A549 (cell line): ENCODE measurements at regions not wholly inside any gene's neighbourhood (a gene's known extent, or its start where the extent isn't known, plus 50 kb on each side); places are given as distances from the start of the nearest gene placed in this dataset.
"Not testable (repeated sequence)": the region's sequence is repeated elsewhere in the genome, so short reads cannot be mapped to it uniquely, and the experiment has no call there.

Experiments used
- ATAC-seq, 2 experiments: fragments of 200-7000 bp in 1 of 2; fragments of >200 bp in 1 of 2; cut with Nextera tagmentation in 1 of 2; cut with Tn5 transposase in 1 of 2; 3 replicates each; pipeline versions ENCODE4 v1.8.0 to v1.9.1; 2018 to 2020; ENCODE audit warnings: mild to moderate bottlenecking in 1 of 2, moderate library complexity in 1 of 2
- CTCF ChIA-PET: fragments of 300-600 bp; sonication (Branson Sonifier 250); formaldehyde crosslinking; extraction: SDS; loops from one replicate; lab custom pipeline; 2021; ENCODE audit warnings: antibody characterized with exemption, inconsistent platforms; lab: Yijun Ruan, JAX
- POLR2A ChIA-PET: fragments of 350-600 bp; formaldehyde crosslinking; extraction: SDS; loops from one replicate; lab custom pipeline; 2021; ENCODE audit warnings: antibody characterized with exemption, inconsistent platforms; lab: Yijun Ruan, JAX
- DNase-seq, 2 experiments: peaks; one replicate each; pipeline versions ENCODE4 v3.0.0 to v3.0.0-alpha.2; 2011 to 2016; ENCODE audit warnings: low read depth in 1 of 2, low spot score in 1 of 2
- FAIRE-seq: peaks from 2 replicates; lab custom pipeline; 2011; peaks lifted over from hg19 to GRCh38; lab: Jason Lieb, UNC
- H3K27ac ChIP-seq, 2 experiments: fragments of >200 bp; sonication (Bioruptor Twin); formaldehyde crosslinking; 3 replicates each; pipeline ENCODE4 v1.5.1; 2016 to 2017
- H3K4me1 ChIP-seq: fragments of >200 bp; sonication (Bioruptor Twin); formaldehyde crosslinking; 3 replicates; pipeline ENCODE4 v1.6.1; 2016
- H3K4me2 ChIP-seq: fragments of >200 bp; sonication (Bioruptor Twin); formaldehyde crosslinking; 3 replicates; pipeline ENCODE4 v1.6.1; 2016
- H3K4me3 ChIP-seq: fragments of >200 bp; sonication (Bioruptor Twin); formaldehyde crosslinking; 3 replicates; pipeline ENCODE4 v1.5.1; 2016
- H3K9me3 ChIP-seq: fragments of >200 bp; sonication (Bioruptor Twin); formaldehyde crosslinking; 3 replicates; pipeline ENCODE4 v1.6.1; 2016
- ATOH8 ChIP-seq: fragments of 250-450 bp; sonication (Bioruptor Pico); IDR thresholded peaks from 2 replicates; pipeline ENCODE4 v1.5.0; 2020; ENCODE audit warnings: low read depth, mild to moderate bottlenecking, moderate library complexity
- CBX2 ChIP-seq: fragments of 200-600 bp; sonication (generic); IDR thresholded peaks from 2 replicates; pipeline ENCODE4 v1.6.1; 2016; ENCODE audit warnings: low read depth, mild to moderate bottlenecking, borderline replicate concordance
- CBX8 ChIP-seq: fragments of 200-600 bp; sonication (generic); IDR thresholded peaks from 2 replicates; pipeline ENCODE4 v1.6.1; 2016
- CTCF ChIP-seq: fragments of >200 bp; sonication (Bioruptor Twin); formaldehyde crosslinking; IDR thresholded peaks from 3 replicates; pipeline ENCODE4 v1.5.1; 2016
- EHF ChIP-seq: fragments of 250-450 bp; sonication (Bioruptor Pico); IDR thresholded peaks from 2 replicates; pipeline ENCODE4 v1.5.0; 2020; ENCODE audit warnings: mild to moderate bottlenecking
- EHMT2 ChIP-seq: fragments of 200-600 bp; sonication (generic); IDR thresholded peaks from 2 replicates; pipeline ENCODE4 v1.6.1; 2016; ENCODE audit warnings: antibody characterized with exemption, low read depth, mild to moderate bottlenecking, moderate library complexity
- EP300 ChIP-seq, 2 experiments: fragments of >200 bp; sonication (Bioruptor Twin); formaldehyde crosslinking; IDR thresholded peaks; 2 replicates in 1 of 2; 3 replicates in 1 of 2; pipeline ENCODE4 v1.6.1; 2016 to 2017
- FOSB ChIP-seq: fragments of 250-450 bp; sonication (Bioruptor Pico); IDR thresholded peaks from 2 replicates; pipeline ENCODE4 v1.5.0; 2020; ENCODE audit warnings: mild to moderate bottlenecking, moderate library complexity
- HDAC2 ChIP-seq: fragments of 200-600 bp; sonication (generic); IDR thresholded peaks from 2 replicates; pipeline ENCODE4 v1.6.1; 2016
- HES2 ChIP-seq: fragments of >200 bp; sonication (Bioruptor Twin); formaldehyde crosslinking; IDR thresholded peaks from 2 replicates; pipeline ENCODE4 v1.6.1; 2016
- HEYL ChIP-seq: fragments of 250-450 bp; sonication (Bioruptor Pico); IDR thresholded peaks from 2 replicates; pipeline ENCODE4 v1.8.0; 2021; ENCODE audit warnings: mild to moderate bottlenecking, moderate library complexity
- HOXA7 ChIP-seq: fragments of 250-450 bp; sonication (Bioruptor Pico); IDR thresholded peaks from 2 replicates; pipeline ENCODE4 v1.5.0; 2020; ENCODE audit warnings: mild to moderate bottlenecking, moderate library complexity
- MYC ChIP-seq: IDR thresholded peaks from 2 replicates; pipeline ENCODE4 v1.6.1; 2012; ENCODE audit warnings: mild to moderate bottlenecking, inconsistent platforms, low read length, improper control_type of control experiment, borderline replicate concordance
- NFE2L2 ChIP-seq: fragments of 150-350 bp; conservative IDR thresholded peaks from 2 replicates; pipeline ENCODE4 v1.6.1; 2014; ENCODE audit warnings: low read length
- NPAS2 ChIP-seq: fragments of 250-450 bp; sonication (Bioruptor Pico); IDR thresholded peaks from 2 replicates; pipeline ENCODE4 v1.8.0; 2022; ENCODE audit warnings: mild to moderate bottlenecking, moderate library complexity, borderline replicate concordance
- NR3C1 ChIP-seq: fragments of >200 bp; sonication (Bioruptor Twin); formaldehyde crosslinking; IDR thresholded peaks from 3 replicates; pipeline ENCODE4 v1.6.1; 2017
- RFX5 ChIP-seq: fragments of 450-650 bp; IDR thresholded peaks from 2 replicates; pipeline ENCODE4 v1.7.1; 2014; ENCODE audit warnings: antibody characterized with exemption, mild to moderate bottlenecking, moderate library complexity
- SMC3 ChIP-seq: fragments of >200 bp; sonication (Bioruptor Twin); formaldehyde crosslinking; IDR thresholded peaks from 3 replicates; pipeline ENCODE4 v1.6.1; 2018; ENCODE audit warnings: inconsistent platforms
- SREBF2 ChIP-seq: fragments of 450-650 bp; IDR thresholded peaks from 2 replicates; pipeline ENCODE4 v1.6.1; 2014; ENCODE audit warnings: mild to moderate bottlenecking, moderate library complexity
- TFCP2L1 ChIP-seq: fragments of 250-450 bp; sonication (Bioruptor Pico); IDR thresholded peaks from 2 replicates; pipeline ENCODE4 v1.5.0; 2021; ENCODE audit warnings: mild to moderate bottlenecking
- ZC3H11A ChIP-seq: fragments of 450-650 bp; IDR thresholded peaks from 2 replicates; pipeline ENCODE4 v1.6.1; 2014; ENCODE audit warnings: antibody characterized with exemption, mild to moderate bottlenecking
- ZNF302 ChIP-seq: fragments of 250-450 bp; sonication (Bioruptor Pico); IDR thresholded peaks from 2 replicates; pipeline ENCODE4 v1.9.0; 2021; ENCODE audit warnings: inconsistent platforms, mild to moderate bottlenecking, moderate library complexity
- WGBS: methylation state at CpG from one replicate; pipeline ENCODE4 v1.1.6; 2017; ENCODE audit errors: missing lambda C conversion rate; 5-methylcytosine and 5-hydroxymethylcytosine counted together

- H3K4me1 ChIP-seq: no peaks in the 10 kb centered on the region
- ChIA-PET POLR2A (no interaction called here), CTCF (interaction anchor here (0.6 kb wide), 1 partner anchor 13 kb away, joined by 3 read pairs; no protein-coding TSS in a partner anchor)
- H3K4me2 ChIP-seq: no peak overlapping the region
- FAIRE-seq (no peak), ATAC-seq (no peak), DNase-seq (no peak)
- 1% methylated on average over 2 of the region's 2 CpGs for WGBS
- no peak for TF ChIP-seq ZC3H11A
- TF ChIP-seq NFE2L2: no peak
- TF ChIP-seq SMC3: no peak
- no peak for TF ChIP-seq HOXA7 (CRISPR knock-in tag)
- TF ChIP-seq NPAS2 (CRISPR knock-in tag): no peak
- TF ChIP-seq CTCF: no peak
- no peak for TF ChIP-seq ZNF302 (CRISPR knock-in tag)
- TF ChIP-seq FOSB (CRISPR knock-in tag): no peak
- TF ChIP-seq TFCP2L1: no peak
- TF ChIP-seq HEYL (CRISPR knock-in tag): no peak
- TF ChIP-seq CBX8: no peak
- TF ChIP-seq MYC: no peak
- no peak for TF ChIP-seq NR3C1
- TF ChIP-seq HES2: no peak
- no peak for TF ChIP-seq EHF (CRISPR knock-in tag)
- TF ChIP-seq RFX5: no peak
- TF ChIP-seq EP300 (IDR thresholded peaks at IDR 0.05): no peak
- H3K9me3 ChIP-seq: no peaks in the 10 kb centered on the region
- no peak overlapping the region for H3K27ac ChIP-seq
- H3K4me3 ChIP-seq: no peak overlapping the region
These were observed 386.0 kb upstream of the LRRC3B start for GRCh38 chr3:26236531-26236930.

GRCh38 chr3:26237036-26237682, 385.4 kb upstream of the LRRC3B start:
- H3K9me3 ChIP-seq: no peaks in the 10 kb centered on the region
- DNase-seq: no peak
- TF ChIP-seq MYC: no peak
- TF ChIP-seq ATOH8 (CRISPR knock-in tag): no peak
- TF ChIP-seq HDAC2: no peak
- no peak for TF ChIP-seq SREBF2
- no peak for TF ChIP-seq CBX2
- no peak for TF ChIP-seq EHMT2
- TF ChIP-seq HEYL (CRISPR knock-in tag): no peak
- TF ChIP-seq, all 56 proteins: peak for 0
- POLR2A ChIA-PET: no interaction called here
- Histone ChIP-seq H3K4me2 (no peak overlapping the region), H3K27ac (no peak overlapping the region), H3K4me1 (no peaks in the 10 kb centered on the region), H3K4me3 (no peak overlapping the region)
- ATAC-seq (no peak), FAIRE-seq (no peak)
- 3% methylated on average over 4 of the region's 4 CpGs for WGBS
- CTCF ChIA-PET: no interaction called here

- DNase-seq, H3K27ac ChIP-seq, H3K4me1 ChIP-seq, H3K9me3 ChIP-seq, ATAC-seq, H3K4me3 ChIP-seq, FAIRE-seq, H3K4me2 ChIP-seq, POLR2A ChIA-PET, CTCF ChIA-PET: not testable (repeated sequence)
- 44% methylated on average over 13 of the region's 14 CpGs for WGBS
These were observed 378.0 kb upstream of the LRRC3B start for GRCh38 chr3:26244586-26244985.
